HG03442 (cell line): ENCODE measurements at regions not wholly inside any gene's neighbourhood (a gene's known extent, or its start where the extent isn't known, plus 50 kb on each side); places are given as distances from the start of the nearest gene placed in this dataset.
"Not testable (repeated sequence)": the region's sequence is repeated elsewhere in the genome, so short reads cannot be mapped to it uniquely, and the experiment has no call there.

Experiments
- ATAC-seq: cut with Tn5 transposase; IDR thresholded peaks from one replicate; pipeline ENCODE4 v1.9.1; 2021; ENCODE audit warnings: mild to moderate bottlenecking, moderate library complexity; ENCODE audit not compliant: unreplicated experiment

DNA sequence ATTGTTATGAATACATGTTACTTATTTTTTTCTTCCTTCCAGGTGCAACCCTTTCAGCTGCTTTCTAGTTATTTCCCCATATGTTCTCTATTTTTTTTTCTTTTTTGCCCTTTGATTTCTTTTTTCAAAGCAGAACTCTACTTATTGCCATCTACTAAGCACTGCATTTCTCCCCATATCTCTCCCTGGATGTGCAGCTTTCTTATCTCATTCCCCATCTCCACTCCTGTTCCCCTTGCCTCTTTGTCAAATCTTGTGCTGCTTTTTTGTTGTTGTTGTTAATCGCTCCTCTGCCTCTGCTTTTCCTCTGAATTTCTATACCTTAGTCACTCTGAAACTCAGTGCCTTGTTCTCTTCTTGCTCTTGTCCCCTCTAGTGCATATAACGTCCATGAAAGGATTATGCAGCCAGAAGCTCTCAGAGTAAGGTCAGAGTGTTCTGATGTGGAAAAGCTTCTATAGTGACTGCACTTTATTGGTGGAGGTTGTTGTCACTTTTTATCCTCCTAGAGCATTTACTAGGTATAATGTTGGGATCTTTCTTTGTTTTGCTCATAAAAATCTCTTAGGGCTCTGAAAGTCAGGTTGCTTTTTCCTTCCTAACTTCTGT is 51.1 kb upstream of the JADE1 start:
- ATAC-seq, result no peak

DNA sequence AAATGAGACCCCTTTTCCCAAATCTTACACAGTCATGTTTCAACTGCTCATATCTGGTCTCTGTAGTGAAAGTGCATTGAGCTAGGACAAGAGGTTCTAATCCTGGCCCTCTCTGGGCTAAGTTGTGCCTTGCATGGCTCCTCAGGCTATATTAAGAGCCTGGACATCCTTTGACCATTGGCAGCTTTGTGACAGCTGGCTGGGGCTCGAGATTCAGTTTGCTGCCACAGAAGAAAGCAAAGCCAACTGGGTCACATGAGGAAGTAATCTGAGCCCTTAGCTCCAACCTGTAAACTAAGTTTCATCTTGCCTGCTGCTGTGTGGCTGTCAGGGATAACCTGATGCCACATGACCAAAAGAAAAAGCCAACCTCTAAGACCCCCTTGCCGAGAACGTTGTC is 51.8 kb upstream of the JADE1 start:
- no peak for ATAC-seq

DNA sequence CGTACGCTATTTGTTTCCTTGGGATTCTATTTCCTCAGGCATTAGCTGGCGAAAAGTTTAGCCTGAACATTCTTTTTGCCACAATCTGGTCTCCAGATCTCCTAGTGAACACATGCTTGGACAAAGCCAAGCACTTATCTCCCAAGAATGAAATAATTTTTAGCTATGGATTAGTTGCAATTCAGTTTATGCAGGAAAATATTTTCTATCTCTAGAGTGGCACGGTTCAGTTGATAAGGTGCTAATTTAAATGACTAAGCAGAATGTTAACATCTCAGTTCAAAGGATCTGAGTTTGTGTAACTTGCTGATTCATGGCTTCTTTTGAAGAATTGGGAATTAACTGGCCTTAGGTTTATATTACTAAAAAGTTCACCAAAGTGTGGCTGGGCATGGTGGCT is 58.1 kb upstream of the JADE1 start:
- no peak for ATAC-seq

DNA sequence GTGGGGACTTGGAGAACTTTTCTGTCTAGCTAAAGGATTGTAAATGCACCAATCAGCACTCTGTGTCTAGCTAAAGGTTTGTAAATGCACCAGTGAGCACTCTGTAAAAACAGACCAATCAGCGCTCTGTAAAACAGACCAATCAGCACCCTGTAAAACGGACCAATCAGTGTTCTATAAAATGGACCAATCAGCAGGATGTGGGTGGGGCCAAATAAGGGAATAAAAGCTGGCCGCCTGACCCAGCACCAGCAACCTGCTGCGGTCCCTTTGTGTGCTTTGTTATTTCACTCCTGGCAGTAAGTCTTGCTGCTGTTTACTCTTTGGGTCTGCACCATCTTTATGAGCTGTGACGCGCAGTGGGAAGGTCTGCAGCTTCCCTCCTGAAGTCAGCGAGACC is 67.8 kb upstream of the JADE1 start:
- not testable (repeated sequence) for ATAC-seq

DNA sequence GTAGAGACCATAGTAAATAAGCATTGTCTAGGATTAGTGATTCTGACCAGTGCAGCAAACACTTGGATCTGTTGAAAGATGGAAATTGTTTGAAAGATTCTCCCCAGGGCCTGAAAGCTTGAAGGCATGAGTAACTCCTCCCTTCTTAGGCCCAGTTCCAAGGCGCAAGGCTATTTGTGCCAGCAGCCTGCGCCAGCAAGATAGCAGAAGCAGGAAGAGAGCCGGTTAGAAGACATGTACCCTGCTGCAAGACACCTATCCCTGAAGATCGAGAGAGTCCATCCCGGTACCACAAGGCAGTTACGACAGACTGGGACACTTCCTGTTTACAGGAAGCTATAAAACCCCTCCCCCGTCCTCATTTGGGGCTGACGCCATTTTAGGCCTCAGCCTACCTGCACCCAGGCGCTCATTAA is 72.4 kb upstream of the JADE1 start:
- no peak for ATAC-seq

DNA sequence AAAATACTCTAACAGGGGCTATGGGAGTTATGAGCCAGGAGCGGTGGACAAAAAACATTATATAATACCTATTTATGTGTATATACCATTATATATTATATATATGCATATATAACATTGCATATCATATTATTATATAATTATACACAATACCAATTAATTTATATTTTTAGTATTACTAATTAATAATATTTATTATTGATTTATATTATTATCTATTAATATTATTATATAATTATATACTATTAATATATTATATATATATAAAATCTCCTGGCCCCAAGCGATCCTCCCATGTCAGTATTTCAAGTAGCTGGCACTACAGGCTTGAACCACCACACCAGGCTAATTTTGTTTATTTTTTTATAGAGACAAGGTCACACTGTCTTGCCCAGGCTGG is 73.8 kb upstream of the JADE1 start:
- ATAC-seq, result no peak

DNA sequence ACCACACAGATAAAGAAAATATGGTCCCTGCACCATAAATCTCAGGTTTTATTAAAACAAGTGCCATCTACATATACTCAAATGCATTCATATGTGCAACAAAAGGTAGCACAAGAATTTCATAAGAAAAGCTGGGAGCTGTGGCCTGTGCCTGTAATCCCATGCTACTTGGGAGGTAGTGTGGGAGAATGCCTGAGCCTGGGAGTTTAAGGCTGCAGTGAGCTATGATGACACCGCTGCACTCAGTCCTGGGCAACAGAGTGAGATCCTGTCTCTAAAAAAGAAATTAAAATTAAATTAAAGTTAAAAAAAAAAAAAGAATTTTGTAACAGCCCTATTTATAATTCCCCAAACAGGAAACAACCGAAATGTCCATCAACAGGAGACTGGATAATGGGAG is 81.3 kb upstream of the JADE1 start:
- no peak for ATAC-seq

DNA sequence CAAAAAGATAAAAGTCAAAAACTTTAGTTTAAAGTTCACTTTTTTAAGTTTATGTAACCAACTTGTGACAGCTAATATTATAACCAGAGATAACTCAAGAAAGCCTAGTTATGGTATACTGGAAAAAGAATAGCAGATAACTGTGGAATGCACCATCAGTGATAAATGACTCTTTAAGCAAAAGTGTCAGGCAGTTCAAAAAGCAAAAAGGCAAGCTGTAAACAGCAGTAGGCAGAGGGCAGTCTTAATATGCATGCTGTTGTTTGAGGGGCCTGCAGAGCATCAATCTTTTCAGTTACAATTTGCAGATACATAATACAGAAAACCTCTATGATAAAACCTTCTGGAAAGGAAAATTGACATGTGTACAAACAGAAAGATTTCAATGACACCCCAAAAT is 81.8 kb upstream of the JADE1 start:
- no peak for ATAC-seq

DNA sequence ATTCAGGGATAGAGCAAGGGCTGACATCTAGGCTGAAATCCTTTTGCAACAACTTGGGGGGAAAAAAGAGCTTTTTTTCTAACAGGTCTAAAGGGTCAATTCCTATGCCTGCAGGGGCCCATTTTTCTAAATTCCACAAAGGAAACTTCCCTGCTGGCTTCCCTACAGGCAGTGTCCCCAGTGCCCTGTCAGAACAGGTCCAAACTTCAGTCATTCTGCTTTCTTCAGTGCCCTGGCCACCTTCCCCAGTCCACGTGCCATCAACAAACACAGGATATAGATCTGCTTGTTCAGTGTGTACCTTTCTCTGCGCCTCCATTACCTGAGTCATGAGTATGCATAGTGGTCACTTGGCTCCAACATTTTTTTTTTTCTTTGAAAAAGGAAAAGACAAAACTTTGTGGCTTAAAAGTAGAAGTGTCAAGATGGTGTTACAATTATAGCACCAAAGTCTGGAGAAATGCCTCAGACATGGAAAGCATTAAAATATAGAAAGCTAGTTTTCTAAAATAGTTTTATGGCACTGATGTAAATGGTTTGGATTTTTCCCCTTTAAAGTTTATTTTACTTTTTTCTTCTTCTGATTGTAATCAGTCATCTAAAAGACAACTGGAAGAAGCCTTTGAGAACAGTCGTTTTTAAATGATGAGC is 84.0 kb upstream of the JADE1 start:
- no peak for ATAC-seq

DNA sequence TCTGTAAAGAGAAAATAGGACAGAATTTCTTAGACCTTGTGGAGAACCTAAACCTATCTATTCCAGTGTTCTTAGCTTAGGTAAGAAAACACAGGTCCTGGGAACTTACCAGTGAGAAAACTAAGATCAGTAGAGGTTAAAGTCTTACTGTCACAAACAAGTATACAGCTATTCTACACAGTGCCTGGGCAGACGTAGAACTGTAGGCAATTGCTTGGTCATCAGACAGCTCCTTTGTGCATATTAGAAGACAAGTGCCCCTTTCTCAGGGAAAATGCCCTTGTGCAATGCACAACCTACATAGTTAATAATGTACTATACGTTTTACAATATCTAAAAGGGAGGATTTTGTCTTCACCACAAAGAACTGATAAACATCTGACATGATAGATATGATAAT is 86.6 kb upstream of the JADE1 start:
- ATAC-seq, result no peak

DNA sequence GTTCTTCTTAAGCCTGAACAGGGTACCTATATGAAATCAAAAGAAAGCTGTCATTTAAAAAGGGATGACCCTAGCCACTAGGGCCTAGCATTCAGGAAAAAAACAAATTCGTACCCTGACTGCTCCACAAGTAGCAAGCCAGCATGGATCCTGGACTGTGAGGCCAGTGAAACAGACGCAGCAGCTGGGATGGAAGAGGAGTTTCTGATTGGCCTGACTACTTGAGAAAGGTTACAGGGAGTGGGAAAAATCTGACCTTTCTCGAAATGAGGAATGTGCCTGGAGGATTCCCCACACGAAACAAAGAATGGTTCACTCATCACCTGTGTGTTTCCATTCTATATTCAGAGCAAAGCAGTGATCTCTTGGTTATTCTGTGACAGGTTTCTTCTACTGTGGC is 87.6 kb upstream of the JADE1 start:
- no peak for ATAC-seq

DNA sequence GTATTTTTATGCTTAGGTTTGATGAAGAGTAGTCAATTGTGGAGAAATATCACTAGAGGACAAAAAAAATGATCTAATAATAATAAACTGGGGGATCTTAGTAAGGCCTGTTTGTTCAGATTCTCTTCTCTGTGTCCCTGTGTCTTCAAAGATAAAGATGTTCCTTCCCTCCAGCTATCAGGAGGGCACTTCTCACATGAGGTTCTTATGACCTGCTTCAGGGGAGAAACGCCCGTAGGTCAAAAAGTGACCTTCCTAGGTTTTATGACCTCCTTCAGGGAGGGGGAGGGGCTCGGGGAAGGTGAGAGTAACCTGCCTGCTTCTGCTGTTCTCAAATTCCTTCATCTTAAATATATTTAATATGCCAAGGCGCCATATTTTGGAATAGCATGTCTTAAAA is 89.2 kb upstream of the JADE1 start:
- no peak for ATAC-seq

DNA sequence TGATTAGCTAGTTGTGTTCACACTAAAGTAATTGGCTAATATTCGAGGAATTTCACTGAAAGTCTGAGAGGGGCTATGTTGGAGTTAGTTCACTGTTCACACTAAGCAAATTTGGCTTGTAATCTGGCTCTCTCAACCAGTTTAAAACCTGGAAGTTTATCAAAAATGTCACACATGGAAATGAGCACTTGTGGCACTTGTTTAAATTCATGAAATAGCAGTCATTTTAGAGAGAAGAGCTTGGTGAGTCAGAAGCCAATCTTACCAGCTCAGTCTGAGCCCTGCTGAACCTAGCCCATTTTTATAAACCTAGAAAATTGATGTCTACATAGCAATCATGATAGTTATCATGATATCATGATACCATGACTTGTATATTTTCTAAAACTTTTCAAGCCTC is 90.7 kb upstream of the JADE1 start:
- no peak for ATAC-seq

DNA sequence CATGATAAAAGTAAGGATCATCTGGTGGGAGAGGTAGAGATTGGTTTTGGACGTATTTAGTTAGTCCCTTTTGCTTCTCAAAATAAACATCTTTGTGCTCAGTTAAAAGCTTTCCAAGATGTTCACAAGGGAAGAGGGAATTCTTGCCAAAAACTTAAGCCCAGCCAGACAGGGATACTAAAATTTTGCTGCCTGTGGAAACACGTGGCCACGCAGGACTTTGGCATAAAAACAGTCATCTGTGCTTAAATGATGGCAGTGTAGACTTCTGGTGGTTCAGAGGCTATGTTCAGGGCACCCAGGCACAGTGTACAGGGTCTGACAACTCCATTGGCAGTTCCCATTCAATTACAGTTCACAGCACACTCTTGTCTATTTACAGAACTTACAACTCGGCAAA is 93.2 kb upstream of the JADE1 start:
- ATAC-seq, result no peak

DNA sequence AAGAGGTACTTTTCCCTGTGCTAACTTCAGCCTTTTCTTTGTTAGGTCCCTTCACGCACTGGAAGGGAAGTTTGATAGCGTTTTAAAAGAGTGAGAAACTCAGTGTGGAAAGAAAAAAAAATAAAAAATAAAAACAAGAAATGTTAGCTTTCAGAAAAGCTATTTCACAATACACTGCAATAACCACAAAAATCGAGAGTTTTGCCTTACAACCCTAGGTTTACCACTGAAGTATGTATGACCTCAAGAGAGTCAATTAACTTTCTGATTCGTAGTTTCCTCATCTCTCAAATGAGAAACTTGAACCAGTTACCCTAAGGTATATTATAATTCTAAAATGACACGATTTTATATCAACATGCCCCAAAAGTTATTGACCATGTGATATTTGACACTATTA is 93.9 kb upstream of the JADE1 start:
- ATAC-seq, result no peak

DNA sequence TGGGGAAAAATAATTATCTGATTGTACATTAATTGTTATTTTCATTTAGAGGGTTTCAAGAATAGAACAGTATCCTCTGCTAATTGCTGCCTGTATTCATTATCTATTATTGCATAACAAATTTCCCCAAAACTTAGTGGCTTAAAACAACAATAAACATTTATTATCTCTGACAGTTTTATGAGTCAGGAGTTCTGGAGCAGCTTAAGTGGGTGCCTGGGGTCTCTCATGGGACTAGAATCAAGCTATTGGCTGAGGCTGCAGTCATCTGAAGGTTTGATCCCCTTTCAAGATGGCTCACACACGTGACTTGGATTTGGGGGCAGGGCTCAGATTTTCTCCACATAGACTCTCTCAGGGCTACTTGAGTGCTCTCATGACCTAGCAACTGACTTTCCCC is 98.1 kb upstream of the JADE1 start:
- no peak for ATAC-seq

DNA sequence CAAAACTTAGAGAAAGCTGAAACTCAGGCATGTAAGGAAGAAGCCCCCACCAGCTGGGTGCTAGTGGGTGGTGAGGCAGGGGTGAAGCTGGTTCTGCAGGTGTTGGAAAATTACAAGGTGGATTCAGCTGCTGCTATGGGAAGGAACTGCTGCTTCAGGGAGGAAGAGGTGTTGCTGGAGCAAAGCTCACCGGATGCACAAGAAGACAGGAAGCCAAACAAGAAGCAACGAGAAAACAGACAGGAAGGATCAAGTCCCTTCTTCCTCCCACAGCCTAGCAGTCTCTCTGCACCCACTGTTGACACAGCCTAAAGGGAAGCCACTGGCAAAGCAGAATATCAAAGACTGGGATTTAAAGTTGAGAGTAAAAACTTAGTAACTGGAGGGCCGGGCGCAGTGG is 100.2 kb upstream of the JADE1 start:
- no peak for ATAC-seq

DNA sequence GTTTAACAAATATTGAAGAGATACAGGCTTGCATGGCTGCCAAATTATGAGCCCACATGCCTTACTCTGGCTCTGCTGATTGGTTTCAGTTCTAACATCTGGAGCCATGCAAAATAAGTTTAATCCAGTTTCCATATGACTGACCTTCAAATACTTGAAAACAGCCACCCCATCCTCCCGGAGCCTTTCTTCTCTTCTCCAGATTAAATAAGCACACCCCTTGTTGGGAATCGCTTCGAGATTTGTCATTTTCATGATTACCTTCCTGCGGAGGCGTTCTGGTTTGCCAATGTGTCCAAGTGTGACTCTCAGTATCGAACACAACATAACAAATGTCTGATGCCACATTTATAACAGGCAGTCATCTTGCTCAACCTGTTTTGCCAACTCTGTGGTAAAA is 101.6 kb upstream of the JADE1 start:
- no peak for ATAC-seq

DNA sequence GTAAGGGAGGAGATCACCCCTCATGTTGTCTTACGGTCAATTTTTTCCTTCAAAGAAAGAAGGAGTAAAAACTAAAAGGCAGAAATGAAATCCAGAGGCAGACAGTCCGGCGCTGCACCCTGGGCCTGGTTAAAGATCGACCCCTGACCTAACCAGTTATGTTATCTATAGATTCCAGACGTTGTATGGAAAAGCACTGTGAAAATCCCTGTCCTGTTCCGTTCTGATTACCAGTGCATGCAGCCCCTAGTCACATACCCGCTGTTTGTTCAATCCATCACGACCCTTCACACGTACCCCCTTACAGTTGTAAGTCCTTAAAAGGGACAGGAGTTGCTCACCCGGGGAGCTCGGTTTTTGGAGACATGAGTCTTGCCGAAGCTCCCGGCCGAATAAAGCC is 105.6 kb upstream of the JADE1 start:
- no peak for ATAC-seq

DNA sequence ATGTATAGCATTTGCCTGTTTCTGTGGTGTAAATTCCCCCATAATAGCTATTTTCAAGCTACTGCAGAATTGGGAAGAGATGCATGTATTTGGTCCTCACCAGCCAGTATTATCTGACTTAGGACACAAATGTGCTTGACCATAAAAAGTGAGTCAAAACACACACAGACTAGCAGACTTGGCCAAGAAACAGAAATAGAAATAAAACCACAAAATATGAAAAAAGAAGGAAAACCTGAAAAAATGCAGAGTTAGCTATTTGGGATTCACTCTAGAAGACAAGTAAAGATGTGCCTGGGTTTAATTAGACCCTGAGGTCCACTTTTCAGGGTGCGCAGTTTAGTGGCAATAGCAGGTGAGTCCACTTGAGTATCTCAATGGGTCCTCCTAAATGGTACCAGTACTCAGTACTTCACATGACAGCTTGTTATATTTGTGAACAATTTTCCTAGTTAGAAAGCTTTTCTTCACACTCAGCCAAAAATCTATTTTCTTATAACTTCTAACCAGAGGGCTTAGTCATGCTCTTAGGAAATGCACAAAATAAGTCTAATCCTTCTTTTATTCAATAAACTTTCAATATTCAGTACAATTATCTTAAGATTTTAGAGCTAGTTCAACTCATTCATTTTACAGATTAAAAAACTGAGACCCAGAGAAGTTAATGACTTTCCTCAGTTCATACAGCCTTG is 108.7 kb upstream of the JADE1 start:
- ATAC-seq, result no peak

DNA sequence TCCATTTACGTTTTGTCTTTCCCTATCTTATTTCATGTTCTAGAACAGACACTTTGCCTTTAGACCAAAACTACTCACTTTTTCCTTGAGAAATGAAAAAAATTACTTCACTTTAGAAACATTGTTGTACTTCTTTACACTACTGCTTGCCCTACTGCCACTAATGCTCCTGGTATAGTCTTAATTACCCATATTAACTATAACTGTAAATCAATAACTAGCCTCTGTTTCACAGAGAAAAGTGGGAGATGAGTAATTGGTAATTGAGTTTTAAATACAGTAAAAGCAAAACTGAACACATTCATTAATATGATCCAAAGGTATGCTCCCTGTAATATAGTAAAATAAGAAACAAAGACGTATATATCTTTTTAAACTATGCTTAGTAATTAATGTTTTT is 111.1 kb upstream of the JADE1 start:
- ATAC-seq, result no peak

DNA sequence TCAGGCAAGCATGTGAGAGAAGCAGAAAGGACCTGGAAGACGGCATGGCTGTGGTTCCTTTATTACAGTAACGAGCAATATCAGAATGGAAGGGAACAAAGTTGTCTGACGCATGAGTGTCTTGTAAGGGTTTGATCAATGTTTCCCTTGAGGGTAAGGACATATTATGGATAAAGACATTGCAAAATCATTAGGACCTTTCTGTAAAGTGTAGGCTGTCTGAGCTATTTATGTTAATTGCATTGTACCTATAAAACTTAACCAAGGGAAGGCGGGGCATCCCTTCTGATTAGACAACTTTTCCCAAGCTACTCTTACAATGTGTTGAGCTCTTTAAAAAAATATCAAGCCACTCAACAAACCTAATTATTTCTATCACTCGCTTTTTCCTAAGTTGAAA is 112.2 kb upstream of the JADE1 start:
- no peak for ATAC-seq

DNA sequence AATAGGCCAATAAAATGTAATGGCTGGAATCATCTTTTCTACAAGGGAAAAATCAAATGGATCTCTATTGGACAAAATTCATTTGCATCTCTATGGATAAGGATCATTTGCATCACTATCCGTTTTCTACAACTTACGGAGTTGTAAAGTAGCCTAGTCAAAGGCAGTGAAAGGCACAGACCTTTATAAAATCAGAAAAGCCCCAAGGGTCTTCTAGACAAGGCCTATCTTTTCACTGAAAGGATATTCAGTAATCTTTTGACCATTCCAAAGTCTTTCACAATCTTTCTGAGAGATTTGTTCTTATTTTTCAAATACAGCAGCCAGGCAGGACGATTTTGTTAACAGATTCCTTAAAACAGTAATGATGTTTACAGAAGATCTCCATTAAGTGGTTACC is 119.5 kb upstream of the JADE1 start:
- no peak for ATAC-seq
